ENCODE measurements at regions not wholly inside any gene's neighbourhood (a gene's known extent, or its start where the extent isn't known, plus 50 kb on each side); places are given as distances from the start of the nearest gene placed in this dataset.
"Not testable (repeated sequence)": the region's sequence is repeated elsewhere in the genome, so short reads cannot be mapped to it uniquely, and the experiment has no call there.

DNA sequence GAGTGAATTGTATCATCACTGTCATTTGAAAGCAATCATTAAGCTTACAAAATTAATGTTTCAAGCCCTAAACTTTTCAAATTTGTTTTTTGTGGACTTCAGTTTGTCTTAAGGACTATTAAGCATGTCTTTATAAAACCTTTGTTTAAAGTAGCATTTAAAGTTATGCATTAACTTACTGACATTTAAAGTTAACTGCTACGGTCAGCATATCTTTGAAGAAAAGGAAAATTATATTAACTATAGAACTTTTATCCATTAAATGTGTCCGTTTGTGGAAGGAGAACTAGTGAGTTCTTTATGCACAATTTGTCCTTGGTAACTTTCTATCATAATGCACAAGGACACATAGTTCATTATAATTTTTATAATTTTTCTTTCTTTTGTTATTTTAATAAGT is 103.4 kb downstream of the FANCF start:
- TF ChIP-seq CTCF (IDR thresholded peaks at IDR 0.05; ENCODE audit: low read depth, low read length, missing control alignments), result no peak
- DNase-seq (ENCODE audit: low read depth), result no peak
- no peak overlapping the region for H3K4me3 ChIP-seq (ENCODE audit: low read depth, low read length)

DNA sequence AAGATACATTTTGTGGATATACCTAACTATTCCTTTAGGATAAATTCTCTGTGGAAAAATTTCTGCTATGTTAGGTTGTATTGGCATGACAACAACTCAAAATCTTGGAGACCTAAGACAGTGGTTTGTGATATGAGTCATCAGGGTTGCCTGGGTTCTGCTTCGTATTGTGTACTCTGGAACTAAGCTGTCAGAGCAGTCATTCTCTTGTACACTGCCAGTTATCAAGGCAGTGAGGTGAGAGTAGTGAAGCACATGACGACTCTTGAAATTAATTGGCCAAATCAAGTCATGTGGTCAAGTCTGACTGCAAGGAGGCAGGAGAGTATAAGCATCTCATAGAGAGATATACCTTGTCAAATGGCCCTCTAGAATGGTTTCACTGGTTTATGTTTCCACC is 104.4 kb downstream of the FANCF start:
- H3K4me3 ChIP-seq (ENCODE audit: low read depth, low read length), result no peak overlapping the region
- no peak for DNase-seq (ENCODE audit: low read depth)
- no peak for TF ChIP-seq CTCF (IDR thresholded peaks at IDR 0.05; ENCODE audit: low read depth, low read length, missing control alignments)

DNA sequence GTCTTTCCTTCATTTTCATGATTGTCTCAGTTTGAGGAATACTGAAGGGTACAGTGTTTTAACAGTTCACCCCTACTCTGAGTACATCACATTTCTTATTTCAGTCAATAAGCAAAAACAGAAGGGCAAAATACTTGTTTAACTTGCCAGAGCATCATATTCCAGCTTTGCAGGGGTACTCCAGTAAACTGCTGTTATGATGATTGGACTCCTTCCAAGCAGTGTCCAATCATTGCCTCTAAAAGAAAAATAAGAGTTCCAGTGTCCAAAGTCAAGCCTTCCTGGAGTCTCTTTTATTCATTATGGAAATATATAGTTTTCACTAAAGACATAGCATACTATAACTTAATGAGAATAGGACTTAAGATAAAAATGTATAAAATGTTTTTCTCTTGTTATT is 105.1 kb downstream of the FANCF start:
- no peak for DNase-seq (ENCODE audit: low read depth)
- no peak overlapping the region for H3K4me3 ChIP-seq (ENCODE audit: low read depth, low read length)
- TF ChIP-seq CTCF (IDR thresholded peaks at IDR 0.05; ENCODE audit: low read depth, low read length, missing control alignments), result no peak

- not testable (repeated sequence) for H3K4me3 ChIP-seq (ENCODE audit: low read depth, low read length); DNase-seq (ENCODE audit: low read depth)
Observed at GRCh38 chr11:22518344-22518743, 107.3 kb downstream of the FANCF start.

DNA sequence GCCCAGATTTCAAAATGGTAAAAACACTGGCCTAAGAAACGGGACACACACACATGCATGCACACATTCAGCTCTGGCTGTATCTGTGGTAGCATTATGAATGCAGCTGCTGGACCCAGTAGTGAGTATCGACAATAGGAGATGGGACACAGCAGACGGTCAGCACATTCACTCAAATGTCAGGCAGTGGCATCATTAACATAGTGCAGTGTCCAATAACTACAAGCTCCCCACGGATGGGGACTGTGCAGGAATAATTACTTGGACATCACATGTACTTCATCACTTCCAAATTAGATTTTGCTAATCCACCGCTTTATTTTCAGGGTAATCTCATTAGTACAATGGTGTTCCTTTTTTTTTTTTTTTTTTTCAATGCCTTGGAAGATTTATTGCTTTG is 109.5 kb downstream of the FANCF start:
- no peak for DNase-seq (ENCODE audit: low read depth)
- H3K4me3 ChIP-seq (ENCODE audit: low read depth, low read length), result no peak overlapping the region
- no peak for TF ChIP-seq CTCF (IDR thresholded peaks at IDR 0.05; ENCODE audit: low read depth, low read length, missing control alignments)

DNA sequence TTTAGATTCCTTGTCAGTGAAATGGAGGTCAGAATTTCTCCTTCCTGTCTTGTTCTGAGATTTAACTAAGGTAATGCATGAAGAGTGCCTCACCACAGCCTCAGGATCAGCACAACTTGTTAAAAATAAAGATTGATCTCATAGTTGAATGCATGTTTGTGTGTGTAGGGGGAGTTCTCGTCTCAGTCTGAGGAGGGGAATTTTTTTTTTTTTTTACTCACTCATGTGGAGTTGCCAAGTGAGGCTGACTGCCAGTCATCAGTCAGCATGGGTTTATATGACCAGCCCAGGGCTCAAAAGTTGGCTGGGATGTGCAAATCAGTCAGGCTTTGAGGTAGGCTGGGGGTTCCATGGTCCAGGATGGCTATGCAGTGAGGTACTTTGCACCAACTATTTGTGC is 113.2 kb downstream of the FANCF start:
- DNase-seq (ENCODE audit: low read depth), result no peak
- no peak for TF ChIP-seq CTCF (IDR thresholded peaks at IDR 0.05; ENCODE audit: low read depth, low read length, missing control alignments)

DNA sequence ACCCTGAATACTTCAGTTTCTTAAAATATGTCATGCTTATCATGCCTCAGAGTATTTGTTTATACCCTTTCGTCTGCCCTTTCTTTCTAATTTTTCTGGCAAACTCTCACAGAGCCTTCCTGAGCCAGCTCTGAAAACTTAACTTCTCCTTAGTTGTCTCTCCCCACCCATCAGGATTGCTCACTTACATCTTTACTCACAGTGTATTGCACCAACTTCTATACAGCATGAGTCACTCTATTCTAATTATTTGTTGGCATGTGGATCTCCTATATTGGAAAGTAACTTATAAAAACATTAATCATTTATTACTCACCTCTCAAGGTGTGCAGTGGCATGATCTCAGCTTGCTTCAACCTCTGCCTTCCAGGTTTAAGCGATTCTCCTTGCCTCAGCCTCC is 114.9 kb downstream of the FANCF start:
- TF ChIP-seq CTCF (IDR thresholded peaks at IDR 0.05; ENCODE audit: low read depth, low read length, missing control alignments), result no peak
- no peak overlapping the region for H3K4me3 ChIP-seq (ENCODE audit: low read depth, low read length)
- no peak for DNase-seq (ENCODE audit: low read depth)

More for the DNA sequence above, 113.2 kb downstream of the FANCF start:
- no peak overlapping the region for H3K4me3 ChIP-seq (ENCODE audit: low read depth, low read length)

- H3K4me3 ChIP-seq (ENCODE audit: low read depth, low read length), result no peak overlapping the region
- no peak for TF ChIP-seq CTCF (IDR thresholded peaks at IDR 0.05; ENCODE audit: low read depth, low read length, missing control alignments)
- no peak for DNase-seq (ENCODE audit: low read depth)
Observed at GRCh38 chr11:22510010-22510409, 115.6 kb downstream of the FANCF start.
